ENCODE measurements at regions not wholly inside any gene's neighbourhood (a gene's known extent, or its start where the extent isn't known, plus 50 kb on each side); places are given as distances from the start of the nearest gene placed in this dataset.
"Not testable (repeated sequence)": the region's sequence is repeated elsewhere in the genome, so short reads cannot be mapped to it uniquely, and the experiment has no call there.

GRCh38 chr5:82521431-82522051, 243.4 kb upstream of the RPS23 start:
- no peak for TF ChIP-seq CTCF (IDR thresholded peaks at IDR 0.05; ENCODE audit: borderline replicate concordance, insufficient read depth, low read depth, low read length)

GRCh38 chr5:82519558-82519957, 241.4 kb upstream of the RPS23 start:
- no peak for TF ChIP-seq CTCF (IDR thresholded peaks at IDR 0.05; ENCODE audit: borderline replicate concordance, insufficient read depth, low read depth, low read length)
- H3K4me3 ChIP-seq (ENCODE audit: low read depth, low read length) = no peak overlapping the region

More at GRCh38 chr5:82521431-82522051, 243.4 kb upstream of the RPS23 start:
- H3K4me3 ChIP-seq (ENCODE audit: low read depth, low read length) = no peak overlapping the region

- H3K4me3 ChIP-seq (ENCODE audit: low read depth, low read length) = no peak overlapping the region
- TF ChIP-seq CTCF (IDR thresholded peaks at IDR 0.05; ENCODE audit: borderline replicate concordance, insufficient read depth, low read depth, low read length) = no peak
Measured at GRCh38 chr5:82517544-82518075, 239.5 kb upstream of the RPS23 start.

GRCh38 chr5:82513738-82514137, 235.6 kb upstream of the RPS23 start:
- TF ChIP-seq CTCF (IDR thresholded peaks at IDR 0.05; ENCODE audit: borderline replicate concordance, insufficient read depth, low read depth, low read length) = no peak
- no peak overlapping the region for H3K4me3 ChIP-seq (ENCODE audit: low read depth, low read length)

- no peak overlapping the region for H3K4me3 ChIP-seq (ENCODE audit: low read depth, low read length)
- no peak for TF ChIP-seq CTCF (IDR thresholded peaks at IDR 0.05; ENCODE audit: borderline replicate concordance, insufficient read depth, low read depth, low read length)
Measured at GRCh38 chr5:82512025-82512424, 233.9 kb upstream of the RPS23 start.

GRCh38 chr5:82511134-82511533, 233.0 kb upstream of the RPS23 start:
- TF ChIP-seq CTCF (IDR thresholded peaks at IDR 0.05; ENCODE audit: borderline replicate concordance, insufficient read depth, low read depth, low read length) = no peak
- no peak overlapping the region for H3K4me3 ChIP-seq (ENCODE audit: low read depth, low read length)

GRCh38 chr5:82509762-82510161, 231.6 kb upstream of the RPS23 start:
- H3K4me3 ChIP-seq (ENCODE audit: low read depth, low read length) = no peak overlapping the region
- no peak for TF ChIP-seq CTCF (IDR thresholded peaks at IDR 0.05; ENCODE audit: borderline replicate concordance, insufficient read depth, low read depth, low read length)

- H3K4me3 ChIP-seq (ENCODE audit: low read depth, low read length) = not testable (repeated sequence)
Measured at GRCh38 chr5:82506390-82506789, 228.2 kb upstream of the RPS23 start.

All from GM12875 (cell line).